ENCODE measurements at regions not wholly inside any gene's neighbourhood (a gene's known extent, or its start where the extent isn't known, plus 50 kb on each side); places are given as distances from the start of the nearest gene placed in this dataset.

- Mint-ChIP-seq H3K9me3 (peaks cover 4% of the 10 kb centered on the region), H3K36me3 (no peaks in the 10 kb centered on the region), H3K4me3 (no peak overlapping the region), H3K27ac (no peak overlapping the region), H3K27me3 (no peaks in the 10 kb centered on the region), H3K4me1 (no peaks in the 10 kb centered on the region)
- no peak for ATAC-seq
Observed at GRCh38 chr2:200130762-200131166, 175.4 kb downstream of the MAIP1 start.

GRCh38 chr2:200131307-200131706 lies 175.2 kb upstream of the SPATS2L start:
- Mint-ChIP-seq H3K27me3 (no peaks in the 10 kb centered on the region), H3K9me3 (peaks cover 3% of the 10 kb centered on the region), H3K4me3 (no peak overlapping the region), H3K36me3 (no peaks in the 10 kb centered on the region), H3K27ac (no peak overlapping the region), H3K4me1 (no peaks in the 10 kb centered on the region)
- no peak for ATAC-seq

GRCh38 chr2:200135082-200135481 lies 171.4 kb upstream of the SPATS2L start:
- Mint-ChIP-seq H3K36me3 (no peaks in the 10 kb centered on the region), H3K4me3 (no peak overlapping the region), H3K9me3 (no peaks in the 10 kb centered on the region), H3K4me1 (no peaks in the 10 kb centered on the region), H3K27me3 (no peaks in the 10 kb centered on the region), H3K27ac (no peak overlapping the region)
- no peak for ATAC-seq

- Mint-ChIP-seq H3K27ac (no peak overlapping the region), H3K4me3 (no peak overlapping the region), H3K36me3 (no peaks in the 10 kb centered on the region), H3K9me3 (no peaks in the 10 kb centered on the region), H3K4me1 (no peaks in the 10 kb centered on the region), H3K27me3 (no peaks in the 10 kb centered on the region)
- ATAC-seq: no peak
Observed at GRCh38 chr2:200136655-200137054, 169.8 kb upstream of the SPATS2L start.

- no peak overlapping the region for H3K27ac Mint-ChIP-seq
- no peaks in the 10 kb centered on the region for H3K27me3 Mint-ChIP-seq
Observed at GRCh38 chr2:200137271-200137670, 169.2 kb upstream of the SPATS2L start.

GRCh38 chr2:200137691-200138090 lies 168.8 kb upstream of the SPATS2L start:
- no peaks in the 10 kb centered on the region for H3K9me3 Mint-ChIP-seq
- no peak for ATAC-seq
- H3K27me3 Mint-ChIP-seq: no peaks in the 10 kb centered on the region
- no peak overlapping the region for H3K4me3 Mint-ChIP-seq
- H3K4me1 Mint-ChIP-seq: no peaks in the 10 kb centered on the region
- no peaks in the 10 kb centered on the region for H3K36me3 Mint-ChIP-seq
- no peak overlapping the region for H3K27ac Mint-ChIP-seq

More at GRCh38 chr2:200137271-200137670, 169.2 kb upstream of the SPATS2L start:
- no peak overlapping the region for H3K4me3 Mint-ChIP-seq
- H3K36me3 Mint-ChIP-seq: no peaks in the 10 kb centered on the region
- H3K4me1 Mint-ChIP-seq: no peaks in the 10 kb centered on the region
- no peaks in the 10 kb centered on the region for H3K9me3 Mint-ChIP-seq
- no peak for ATAC-seq

GRCh38 chr2:200138391-200139124 lies 167.9 kb upstream of the SPATS2L start:
- H3K27ac Mint-ChIP-seq: no peak overlapping the region
- H3K4me3 Mint-ChIP-seq: no peak overlapping the region

GRCh38 chr2:200144571-200144970 lies 161.9 kb upstream of the SPATS2L start:
- Mint-ChIP-seq H3K36me3 (no peaks in the 10 kb centered on the region), H3K4me1 (no peaks in the 10 kb centered on the region), H3K9me3 (peaks cover 10% of the 10 kb centered on the region), H3K27ac (no peak overlapping the region), H3K27me3 (peaks cover 9% of the 10 kb centered on the region), H3K4me3 (no peak overlapping the region)
- no peak for ATAC-seq

More at GRCh38 chr2:200138391-200139124, 167.9 kb upstream of the SPATS2L start:
- no peak for ATAC-seq
- no peaks in the 10 kb centered on the region for H3K27me3 Mint-ChIP-seq
- H3K9me3 Mint-ChIP-seq: no peaks in the 10 kb centered on the region
- no peaks in the 10 kb centered on the region for H3K36me3 Mint-ChIP-seq
- no peaks in the 10 kb centered on the region for H3K4me1 Mint-ChIP-seq

- Mint-ChIP-seq H3K27ac (no peak overlapping the region), H3K4me1 (no peaks in the 10 kb centered on the region), H3K36me3 (no peaks in the 10 kb centered on the region), H3K9me3 (peaks cover 21% of the 10 kb centered on the region), H3K27me3 (peaks cover 9% of the 10 kb centered on the region), H3K4me3 (no peak overlapping the region)
- no peak for ATAC-seq
Observed at GRCh38 chr2:200146501-200146900, 160.0 kb upstream of the SPATS2L start.

GRCh38 chr2:200147371-200147770 lies 159.1 kb upstream of the SPATS2L start:
- H3K9me3 Mint-ChIP-seq: peaks cover 24% of the 10 kb centered on the region
- no peak overlapping the region for H3K27ac Mint-ChIP-seq
- peaks cover 11% of the 10 kb centered on the region for H3K27me3 Mint-ChIP-seq
- no peaks in the 10 kb centered on the region for H3K36me3 Mint-ChIP-seq
- no peak overlapping the region for H3K4me3 Mint-ChIP-seq
- no peak for ATAC-seq
- no peaks in the 10 kb centered on the region for H3K4me1 Mint-ChIP-seq

GRCh38 chr2:200148366-200148765 lies 158.1 kb upstream of the SPATS2L start:
- Mint-ChIP-seq H3K27me3 (peaks cover 18% of the 10 kb centered on the region), H3K4me1 (no peaks in the 10 kb centered on the region), H3K36me3 (no peaks in the 10 kb centered on the region), H3K27ac (no peak overlapping the region), H3K9me3 (peaks cover 30% of the 10 kb centered on the region), H3K4me3 (no peak overlapping the region)
- ATAC-seq: no peak

- no peak for ATAC-seq
- Mint-ChIP-seq H3K36me3 (no peaks in the 10 kb centered on the region), H3K27me3 (peaks cover 9% of the 10 kb centered on the region), H3K9me3 (peaks cover 20% of the 10 kb centered on the region), H3K4me1 (no peaks in the 10 kb centered on the region), H3K27ac (no peak overlapping the region), H3K4me3 (no peak overlapping the region)
Observed at GRCh38 chr2:200150411-200151086, 155.9 kb upstream of the SPATS2L start.

- Mint-ChIP-seq H3K4me1 (peaks cover 6% of the 10 kb centered on the region), H3K27me3 (peaks cover 8% of the 10 kb centered on the region), H3K4me3 (no peak overlapping the region), H3K9me3 (peaks cover 12% of the 10 kb centered on the region), H3K27ac (no peak overlapping the region), H3K36me3 (no peaks in the 10 kb centered on the region)
- ATAC-seq: no peak
Observed at GRCh38 chr2:200155652-200156051, 150.8 kb upstream of the SPATS2L start.

GRCh38 chr2:200156166-200156835 lies 150.2 kb upstream of the SPATS2L start:
- Mint-ChIP-seq H3K4me1 (peaks cover 6% of the 10 kb centered on the region), H3K9me3 (peaks cover 9% of the 10 kb centered on the region), H3K27me3 (peaks cover 8% of the 10 kb centered on the region), H3K4me3 (no peak overlapping the region), H3K27ac (no peak overlapping the region), H3K36me3 (no peaks in the 10 kb centered on the region)
- no peak for ATAC-seq

- Mint-ChIP-seq H3K27ac (no peak overlapping the region), H3K27me3 (no peaks in the 10 kb centered on the region), H3K4me3 (no peak overlapping the region), H3K4me1 (peaks cover 6% of the 10 kb centered on the region), H3K9me3 (peaks cover under 1% of the 10 kb centered on the region), H3K36me3 (no peaks in the 10 kb centered on the region)
- ATAC-seq: no peak
Observed at GRCh38 chr2:200158647-200159356, 147.7 kb upstream of the SPATS2L start.

Measured in stimulated activated memory B cell treated with anti-CD40 and anti-IgM and Interleukin-4, amounts not matched to agents 10 μg/mL and 1 μg/mL and 100 μg/mL, for 72 hours (primary cell).